OCI-LY1 (cell line): ENCODE measurements at regions not wholly inside any gene's neighbourhood (a gene's known extent, or its start where the extent isn't known, plus 50 kb on each side); places are given as distances from the start of the nearest gene placed in this dataset.

Experiments used
- H2AFZ ChIP-seq: fragments of 200-600 bp; sonication (generic), shearing (Covaris generic); 2 replicates; pipeline ENCODE4 v1.6.0; 2014; ENCODE audit warnings: antibody characterized with exemption, mild to moderate bottlenecking, low read length
- H3F3A ChIP-seq: fragments of 200-600 bp; sonication (generic), shearing (Covaris generic); 2 replicates; pipeline ENCODE4 v1.6.0; 2014; ENCODE audit warnings: mild to moderate bottlenecking, antibody characterized with exemption, low read length, moderate library complexity; ENCODE audit not compliant: insufficient read depth
- H3K27ac ChIP-seq: fragments of 200-600 bp; sonication (generic); 2 replicates; pipeline ENCODE4 v1.5.1; 2014; ENCODE audit warnings: low read length, mixed run types, mild to moderate bottlenecking, low read depth; ENCODE audit not compliant: poor library complexity, severe bottlenecking
- H3K27me3 ChIP-seq: fragments of 200-600 bp; sonication (generic); 2 replicates; pipeline ENCODE4 v1.6.0; 2014; ENCODE audit warnings: antibody characterized with exemption, mild to moderate bottlenecking, low read length, moderate library complexity; ENCODE audit not compliant: insufficient read depth
- H3K36me3 ChIP-seq: fragments of 200-600 bp; sonication (generic); 2 replicates; pipeline ENCODE4 v1.6.1; 2014; ENCODE audit warnings: mild to moderate bottlenecking, antibody characterized with exemption, low read length, moderate library complexity, mixed read lengths; ENCODE audit not compliant: insufficient read depth
- H3K4me1 ChIP-seq: fragments of 200-600 bp; sonication (generic); 2 replicates; pipeline ENCODE4 v1.5.1; 2014; ENCODE audit warnings: mild to moderate bottlenecking, low read length, moderate library complexity; ENCODE audit not compliant: insufficient read depth, severe bottlenecking
- H3K4me2 ChIP-seq: fragments of 200-600 bp; sonication (generic), shearing (Covaris generic); 2 replicates; pipeline ENCODE4 v1.6.1; 2014; ENCODE audit warnings: low read length
- H3K4me3 ChIP-seq: fragments of 200-600 bp; sonication (generic); 2 replicates; pipeline ENCODE4 v1.5.1; 2014; ENCODE audit warnings: low read length, low read depth, mild to moderate bottlenecking, mixed read lengths; ENCODE audit not compliant: poor library complexity, severe bottlenecking
- H3K79me2 ChIP-seq: fragments of 200-600 bp; shearing (Covaris generic); 2 replicates; pipeline ENCODE4 v1.6.1; 2016; ENCODE audit warnings: mixed run types, low read length, mixed read lengths; ENCODE audit not compliant: insufficient read depth
- H3K9ac ChIP-seq: fragments of 200-600 bp; sonication (generic), shearing (Covaris generic); 2 replicates; pipeline ENCODE4 v1.6.1; 2014; ENCODE audit warnings: mild to moderate bottlenecking, low read length, mixed read lengths
- H3K9me2 ChIP-seq: fragments of 200-600 bp; sonication (generic), shearing (Covaris generic); 2 replicates; pipeline ENCODE4 v1.6.1; 2014; ENCODE audit warnings: low read depth, mild to moderate bottlenecking, low read length, mixed read lengths
- H3K9me3 ChIP-seq: fragments of 200-600 bp; shearing (Covaris generic); 2 replicates; pipeline ENCODE4 v1.6.1; 2014; ENCODE audit warnings: low read length, mixed read lengths
- H4K20me1 ChIP-seq: fragments of 200-600 bp; sonication (generic), shearing (Covaris generic); 2 replicates; pipeline ENCODE4 v1.6.0; 2016; ENCODE audit warnings: mild to moderate bottlenecking, low read length; ENCODE audit not compliant: insufficient read depth
- EZH2 ChIP-seq: fragments of 200-600 bp; sonication (generic), shearing (Covaris generic); IDR thresholded peaks from 2 replicates; pipeline ENCODE4 v1.8.0; 2017; ENCODE audit warnings: borderline replicate concordance, mixed run types, mild to moderate bottlenecking, antibody characterized with exemption, low read length, moderate library complexity, mixed read lengths
- TF ChIP-seq, protein P1 (sequence below): fragments of 200-600 bp; sonication (generic), shearing (Covaris generic); IDR thresholded peaks from 2 replicates; pipeline ENCODE4 v1.5.1; 2017; ENCODE audit warnings: mild to moderate bottlenecking, antibody characterized with exemption, low read length, moderate library complexity, mixed read lengths

DNA sequence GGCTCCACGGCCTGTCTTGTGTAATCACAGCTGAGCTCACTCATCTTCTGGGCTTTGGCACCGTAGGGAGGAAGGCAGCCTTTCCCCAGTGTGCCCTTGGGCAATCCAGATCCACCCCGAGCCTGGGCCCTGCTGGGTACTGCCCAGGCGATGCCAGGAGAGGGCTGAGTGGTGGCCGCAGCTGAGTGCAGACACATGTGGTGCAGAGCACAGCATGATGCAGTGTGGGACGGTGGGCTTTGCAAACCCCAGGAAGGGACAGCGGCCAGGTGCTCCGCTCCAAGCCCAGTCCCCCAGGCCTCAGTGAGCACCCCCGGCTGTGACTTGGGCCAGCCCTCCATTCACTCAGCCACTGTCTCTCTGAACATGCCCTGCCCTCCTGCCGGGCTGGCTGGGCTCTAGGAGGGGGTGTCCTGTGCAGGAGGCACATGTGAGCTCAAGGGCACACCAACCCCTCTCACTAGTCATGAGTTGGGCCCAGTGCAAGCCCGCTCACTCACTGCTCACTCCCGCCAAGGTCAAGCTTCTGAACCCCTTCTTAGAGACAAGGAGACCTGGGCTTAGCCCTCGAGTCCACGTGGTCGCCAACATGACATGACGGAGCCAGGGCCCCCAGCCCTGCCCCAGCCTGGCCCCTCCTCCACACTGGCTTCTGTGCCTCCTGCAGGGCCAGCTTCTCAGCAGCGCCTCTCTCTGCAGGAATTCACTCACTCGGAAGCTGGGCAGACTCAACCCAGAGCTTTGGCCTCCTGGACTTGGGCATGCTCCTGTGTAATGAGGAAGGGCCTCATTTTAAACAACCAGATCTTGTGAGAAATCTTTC is 77.5 kb upstream of the INSIG1 start:
- H3K27ac ChIP-seq, result no peak overlapping the region
- no peaks in the 10 kb centered on the region for H3K36me3 ChIP-seq
- no peaks in the 10 kb centered on the region for H3K9me3 ChIP-seq
- no peaks in the 10 kb centered on the region for H3K79me2 ChIP-seq
- no peaks in the 10 kb centered on the region for H3K9me2 ChIP-seq
- no peaks in the 10 kb centered on the region for H3K4me1 ChIP-seq
- H3K27me3 ChIP-seq, result peaks cover 21% of the 10 kb centered on the region
- H3K4me3 ChIP-seq, result no peak overlapping the region
- H4K20me1 ChIP-seq, result no peaks in the 10 kb centered on the region
- TF ChIP-seq, protein P1, sequence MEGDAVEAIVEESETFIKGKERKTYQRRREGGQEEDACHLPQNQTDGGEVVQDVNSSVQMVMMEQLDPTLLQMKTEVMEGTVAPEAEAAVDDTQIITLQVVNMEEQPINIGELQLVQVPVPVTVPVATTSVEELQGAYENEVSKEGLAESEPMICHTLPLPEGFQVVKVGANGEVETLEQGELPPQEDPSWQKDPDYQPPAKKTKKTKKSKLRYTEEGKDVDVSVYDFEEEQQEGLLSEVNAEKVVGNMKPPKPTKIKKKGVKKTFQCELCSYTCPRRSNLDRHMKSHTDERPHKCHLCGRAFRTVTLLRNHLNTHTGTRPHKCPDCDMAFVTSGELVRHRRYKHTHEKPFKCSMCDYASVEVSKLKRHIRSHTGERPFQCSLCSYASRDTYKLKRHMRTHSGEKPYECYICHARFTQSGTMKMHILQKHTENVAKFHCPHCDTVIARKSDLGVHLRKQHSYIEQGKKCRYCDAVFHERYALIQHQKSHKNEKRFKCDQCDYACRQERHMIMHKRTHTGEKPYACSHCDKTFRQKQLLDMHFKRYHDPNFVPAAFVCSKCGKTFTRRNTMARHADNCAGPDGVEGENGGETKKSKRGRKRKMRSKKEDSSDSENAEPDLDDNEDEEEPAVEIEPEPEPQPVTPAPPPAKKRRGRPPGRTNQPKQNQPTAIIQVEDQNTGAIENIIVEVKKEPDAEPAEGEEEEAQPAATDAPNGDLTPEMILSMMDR, result no peak
- TF ChIP-seq EZH2, result no peak
- no peak overlapping the region for H2AFZ ChIP-seq
- H3K4me2 ChIP-seq, result no peak overlapping the region
- no peaks in the 10 kb centered on the region for H3F3A ChIP-seq
- no peak overlapping the region for H3K9ac ChIP-seq

- Histone ChIP-seq H3K4me1 (no peaks in the 10 kb centered on the region), H3K27ac (no peak overlapping the region), H3K27me3 (peaks cover 25% of the 10 kb centered on the region), H3K9me3 (no peaks in the 10 kb centered on the region), H2AFZ (no peak overlapping the region), H3F3A (no peaks in the 10 kb centered on the region), H4K20me1 (no peaks in the 10 kb centered on the region), H3K4me2 (no peak overlapping the region), H3K79me2 (no peaks in the 10 kb centered on the region), H3K36me3 (no peaks in the 10 kb centered on the region), H3K9me2 (no peaks in the 10 kb centered on the region), H3K9ac (no peak overlapping the region), H3K4me3 (no peak overlapping the region)
- TF ChIP-seq, protein P1, result no peak
- TF ChIP-seq EZH2, result no peak
Observed at GRCh38 chr7:155220903-155221302, 76.8 kb upstream of the INSIG1 start.

GRCh38 chr7:155221547-155221946 is 76.1 kb upstream of the INSIG1 start:
- no peaks in the 10 kb centered on the region for H4K20me1 ChIP-seq
- no peaks in the 10 kb centered on the region for H3K79me2 ChIP-seq
- H3K4me3 ChIP-seq, result no peak overlapping the region
- no peak overlapping the region for H2AFZ ChIP-seq
- H3K36me3 ChIP-seq, result no peaks in the 10 kb centered on the region
- no peaks in the 10 kb centered on the region for H3K9me2 ChIP-seq
- H3K27ac ChIP-seq, result no peak overlapping the region
- TF ChIP-seq EZH2, result no peak
- TF ChIP-seq, protein P1, result no peak
- H3K9me3 ChIP-seq, result no peaks in the 10 kb centered on the region
- no peaks in the 10 kb centered on the region for H3K4me1 ChIP-seq
- H3K9ac ChIP-seq, result no peak overlapping the region
- H3K4me2 ChIP-seq, result no peak overlapping the region
- peaks cover 29% of the 10 kb centered on the region for H3K27me3 ChIP-seq
- no peaks in the 10 kb centered on the region for H3F3A ChIP-seq
